ENCODE measurements at regions not wholly inside any gene's neighbourhood (a gene's known extent, or its start where the extent isn't known, plus 50 kb on each side); places are given as distances from the start of the nearest gene placed in this dataset.

GRCh38 chr3:113124256-113124830 lies 87.0 kb upstream of the BOC start:
- Histone ChIP-seq H3K4me2 (ENCODE audit: insufficient read depth, insufficient read length, low read length) (no peak overlapping the region), H3K18ac (ENCODE audit: insufficient read length, low read depth, low read length) (no peak overlapping the region)

More at GRCh38 chr3:113124256-113124830, 87.0 kb upstream of the BOC start:
- H3K4me1 Mint-ChIP-seq = peaks cover 2 to 17% of the 10 kb centered on the region in 2 experiments
- H3K27me3 ChIP-seq (ENCODE audit: insufficient read depth, low read length) = no peaks in the 10 kb centered on the region
- no peaks in the 10 kb centered on the region for H4K20me1 ChIP-seq (ENCODE audit: control insufficient read depth, insufficient read depth, insufficient read length)
- no peak overlapping the region for H2BK12ac ChIP-seq (ENCODE audit: insufficient read length, low read depth, low read length)
- no peak overlapping the region for H3K27ac ChIP-seq (ENCODE audit: insufficient read length, low read depth, low read length)
- H2AK5ac ChIP-seq (ENCODE audit: insufficient read length, low read length) = no peak overlapping the region
- no peak overlapping the region for H2BK5ac ChIP-seq (ENCODE audit: insufficient read length, low read length)
- H3K4me3 Mint-ChIP-seq = no peak overlapping the region
- H2BK20ac ChIP-seq (ENCODE audit: low read depth, low read length, poor library complexity, severe bottlenecking) = no peak overlapping the region
- no peaks in the 10 kb centered on the region for H3K79me2 ChIP-seq (ENCODE audit: insufficient read depth, low read length)
- no peak overlapping the region for H2BK120ac ChIP-seq (ENCODE audit: low read depth, low read length, poor library complexity, severe bottlenecking)
- H3K9ac ChIP-seq (ENCODE audit: extremely low read depth, insufficient read length, low read length) = no peak overlapping the region
- no peak overlapping the region for H3K23ac ChIP-seq (ENCODE audit: insufficient read length, low read depth, low read length)
- H3K23me2 ChIP-seq (ENCODE audit: insufficient read length, low read depth, low read length, poor library complexity, severe bottlenecking) = no peaks in the 10 kb centered on the region
- no peaks in the 10 kb centered on the region for H3K9me3 ChIP-seq (ENCODE audit: control insufficient read depth, low read depth, low read length)
- no peak overlapping the region for H4K5ac ChIP-seq (ENCODE audit: insufficient read length, low read depth, low read length)
- no CpG with 5 or more reads among the region's 13 CpGs for WGBS (ENCODE audit: extremely low coverage, insufficient read length, low lambda C conversion rate)
- H4K91ac ChIP-seq (ENCODE audit: insufficient read length, low read depth, low read length) = no peak overlapping the region
- H3T11ph ChIP-seq (ENCODE audit: low read length) = no peak overlapping the region
- H3K9me3 Mint-ChIP-seq = no peaks in the 10 kb centered on the region
- no peaks in the 10 kb centered on the region for H3K36me3 Mint-ChIP-seq (ENCODE audit: insufficient read depth in 1 of 3, low read depth in 3 of 3)
- no peak overlapping the region for H3K4ac ChIP-seq (ENCODE audit: low read depth, low read length)
- TF ChIP-seq CTCF (conservative IDR thresholded peaks at IDR 0.05) = no peak
- H3K27ac Mint-ChIP-seq = no peak overlapping the region
- no peak overlapping the region for H4K8ac ChIP-seq (replicated peaks; ENCODE audit: insufficient read length, low read depth, low read length)
- H2AFZ ChIP-seq (ENCODE audit: low read length) = no peak overlapping the region
- H3K79me1 ChIP-seq (ENCODE audit: insufficient read depth, low read depth, low read length, poor library complexity, severe bottlenecking) = no peaks in the 10 kb centered on the region
- H3K4me1 ChIP-seq (ENCODE audit: insufficient read depth, low read length) = no peaks in the 10 kb centered on the region
- no peak overlapping the region for H2BK15ac ChIP-seq (ENCODE audit: low read depth, low read length)
- DNase-seq = no peak
- no peak overlapping the region for H3K14ac ChIP-seq (ENCODE audit: insufficient read depth, low read length)
- 0 out of 2 replicates have a peak, but pooled peaks cover 3% of the 10 kb centered on the region for H3K27me3 Mint-ChIP-seq (ENCODE audit: low read depth)
- H3K56ac ChIP-seq (ENCODE audit: insufficient read length, low read depth, low read length) = no peak overlapping the region
